Mesendoderm (in vitro differentiated cells): ENCODE measurements at regions not wholly inside any gene's neighbourhood (a gene's known extent, or its start where the extent isn't known, plus 50 kb on each side); places are given as distances from the start of the nearest gene placed in this dataset. TPM values are rescaled to one million over a fixed set of nuclear protein-coding genes. Genes with fewer than 3 reads are reported as not detected.

Source experiments
- small RNA-seq: library from polyadenylated mRNA; stranded (forward); fragments of <200 nt; extraction: miRNeasy Mini kit (QIAGEN cat#:217004); gene quantifications from one replicate; pipeline ENCODE3, GENCODE V24; 2013; ENCODE audit not compliant: insufficient read depth

Small RNA genes in the stretch of these regions (small RNA-seq; reads per million reads assigned to genes)
- gene AC110588.1 = not detected
- not detected for gene RF00017
- gene RNA5SP401 = not detected
